H9 (cell line): ENCODE measurements at regions not wholly inside any gene's neighbourhood (a gene's known extent, or its start where the extent isn't known, plus 50 kb on each side); places are given as distances from the start of the nearest gene placed in this dataset.

Source experiments
- DNase-seq: peaks from one replicate; pipeline ENCODE4 v3.0.0-alpha.2; 2017
- H2AFZ ChIP-seq: one replicate; pipeline ENCODE4 v1.6.1; 2013; ENCODE audit warnings: mild to moderate bottlenecking, low read length, control low read depth, moderate library complexity
- H2AK5ac ChIP-seq: 2 replicates; pipeline ENCODE4 v1.6.1; 2013; ENCODE audit warnings: low read length, control low read depth, mixed read lengths; ENCODE audit not compliant: insufficient read length
- H2BK120ac ChIP-seq: one replicate; pipeline ENCODE4 v1.6.1; 2013; ENCODE audit warnings: low read depth, mild to moderate bottlenecking, low read length, control low read depth, inconsistent platforms; ENCODE audit not compliant: poor library complexity, severe bottlenecking
- H2BK12ac ChIP-seq: 2 replicates; pipeline ENCODE4 v1.6.1; 2013; ENCODE audit warnings: low read length, control low read depth, mixed read lengths, low read depth; ENCODE audit not compliant: insufficient read length
- H2BK15ac ChIP-seq: 2 replicates; pipeline ENCODE4 v1.6.1; 2013; ENCODE audit warnings: low read depth, low read length, control low read depth
- H2BK20ac ChIP-seq: one replicate; pipeline ENCODE4 v1.6.1; 2013; ENCODE audit warnings: low read depth, mild to moderate bottlenecking, low read length, control low read depth, inconsistent platforms; ENCODE audit not compliant: poor library complexity, severe bottlenecking
- H2BK5ac ChIP-seq: 2 replicates; pipeline ENCODE4 v1.6.1; 2013; ENCODE audit warnings: low read length, control low read depth, mixed read lengths; ENCODE audit not compliant: insufficient read length
- H3K14ac ChIP-seq: 2 replicates; pipeline ENCODE4 v1.6.1; 2013; ENCODE audit warnings: low read length, control low read depth; ENCODE audit not compliant: insufficient read depth
- H3K18ac ChIP-seq: 2 replicates; pipeline ENCODE4 v1.6.1; 2013; ENCODE audit warnings: low read depth, mild to moderate bottlenecking, mixed read lengths, low read length, control low read depth; ENCODE audit not compliant: insufficient read length
- H3K23ac ChIP-seq: 2 replicates; pipeline ENCODE4 v1.6.1; 2013; ENCODE audit warnings: low read length, control low read depth, mixed read lengths, low read depth; ENCODE audit not compliant: insufficient read length
- H3K23me2 ChIP-seq: 2 replicates; pipeline ENCODE4 v1.6.1; 2013; ENCODE audit warnings: low read depth, mild to moderate bottlenecking, mixed read lengths, low read length, control low read depth; ENCODE audit not compliant: insufficient read length, poor library complexity, severe bottlenecking
- H3K27ac ChIP-seq: 2 replicates; pipeline ENCODE4 v1.5.1; 2013; ENCODE audit warnings: low read length, control low read depth, mixed read lengths, low read depth; ENCODE audit not compliant: insufficient read length
- H3K27me3 ChIP-seq: 2 replicates; pipeline ENCODE4 v1.6.1; 2013; ENCODE audit warnings: low read length, control low read depth, inconsistent platforms; ENCODE audit not compliant: insufficient read depth
- H3K4ac ChIP-seq: 2 replicates; pipeline ENCODE4 v1.6.1; 2013; ENCODE audit warnings: low read depth, mild to moderate bottlenecking, control low read depth, inconsistent platforms, low read length, moderate library complexity
- H3K4me1 ChIP-seq: 2 replicates; pipeline ENCODE4 v1.6.1; 2013; ENCODE audit warnings: low read length, control low read depth, inconsistent platforms; ENCODE audit not compliant: insufficient read depth
- H3K4me2 ChIP-seq: 2 replicates; pipeline ENCODE4 v1.6.1; 2013; ENCODE audit warnings: low read length, control low read depth, mixed read lengths; ENCODE audit not compliant: insufficient read length, insufficient read depth
- H3K56ac ChIP-seq: 2 replicates; pipeline ENCODE4 v1.6.1; 2013; ENCODE audit warnings: low read depth, mild to moderate bottlenecking, mixed read lengths, low read length, control low read depth; ENCODE audit not compliant: insufficient read length
- H3K79me1 ChIP-seq: 2 replicates; pipeline ENCODE4 v1.6.1; 2013; ENCODE audit warnings: low read depth, mild to moderate bottlenecking, moderate library complexity, low read length, control low read depth, inconsistent platforms; ENCODE audit not compliant: insufficient read depth, poor library complexity, severe bottlenecking
- H3K79me2 ChIP-seq: 2 replicates; pipeline ENCODE4 v1.6.1; 2013; ENCODE audit warnings: low read length, control low read depth, inconsistent platforms; ENCODE audit not compliant: insufficient read depth
- H3K9ac ChIP-seq: 2 replicates; pipeline ENCODE4 v1.6.1; 2013; ENCODE audit warnings: low read length, control low read depth, mixed read lengths; ENCODE audit not compliant: insufficient read length; ENCODE audit errors: extremely low read depth
- H3K9me3 ChIP-seq: one replicate; pipeline ENCODE4 v1.6.1; 2013; ENCODE audit warnings: low read depth, low read length, inconsistent platforms; ENCODE audit not compliant: control insufficient read depth
- H3T11ph ChIP-seq: one replicate; pipeline ENCODE4 v1.6.1; 2013; ENCODE audit warnings: mild to moderate bottlenecking, low read length, control low read depth, inconsistent platforms
- H4K20me1 ChIP-seq: one replicate; pipeline ENCODE4 v1.6.1; 2013; ENCODE audit not compliant: control insufficient read depth, insufficient read length, insufficient read depth
- H4K5ac ChIP-seq: 2 replicates; pipeline ENCODE4 v1.6.1; 2013; ENCODE audit warnings: low read depth, mild to moderate bottlenecking, mixed read lengths, low read length, control low read depth; ENCODE audit not compliant: insufficient read length
- H4K8ac ChIP-seq: replicated peaks from 2 replicates; pipeline ENCODE4 v1.6.1; 2013; ENCODE audit warnings: low read length, control low read depth, mixed read lengths, low read depth; ENCODE audit not compliant: insufficient read length
- H4K91ac ChIP-seq: 2 replicates; pipeline ENCODE4 v1.6.1; 2013; ENCODE audit warnings: low read depth, mild to moderate bottlenecking, moderate library complexity, mixed read lengths, low read length, control low read depth; ENCODE audit not compliant: insufficient read length
- H3K27ac Mint-ChIP-seq, 3 experiments: 2 replicates in 2 of 3; 3 replicates in 1 of 3; pipeline ENCODE4 v1.8.0; 2020 to 2021; ENCODE audit warnings: mixed read lengths in 3 of 3, mild to moderate bottlenecking in 1 of 3, moderate library complexity in 1 of 3
- H3K27me3 Mint-ChIP-seq: 2 replicates; pipeline ENCODE4 v1.8.0; 2021; ENCODE audit warnings: low read depth, mild to moderate bottlenecking, moderate library complexity, mixed read lengths
- H3K36me3 Mint-ChIP-seq, 3 experiments: 2 replicates in 2 of 3; 3 replicates in 1 of 3; pipeline ENCODE4 v1.8.0; 2020 to 2021; ENCODE audit warnings: low read depth in 3 of 3, mixed read lengths in 3 of 3; ENCODE audit not compliant: insufficient read depth in 1 of 3
- H3K4me1 Mint-ChIP-seq, 2 experiments: 2 replicates each; pipeline ENCODE4 v1.8.0; 2020; ENCODE audit warnings: mixed read lengths in 2 of 2
- H3K4me3 Mint-ChIP-seq, 2 experiments: 2 replicates in 1 of 2; 3 replicates in 1 of 2; pipeline ENCODE4 v1.8.0; 2020 to 2021; ENCODE audit warnings: mild to moderate bottlenecking in 2 of 2, mixed read lengths in 2 of 2, moderate library complexity in 1 of 2
- H3K9me3 Mint-ChIP-seq, 2 experiments: 2 replicates in 1 of 2; 3 replicates in 1 of 2; pipeline ENCODE4 v1.8.0; 2020; ENCODE audit warnings: mild to moderate bottlenecking in 2 of 2, mixed read lengths in 2 of 2, moderate library complexity in 1 of 2
- WGBS: extraction: QIAGEN DNeasy Blood & Tissue Kit; methylation state at CpG from one replicate; pipeline ENCODE4 v1.1.7; 2013; ENCODE audit warnings: missing lambda C conversion rate, low lambda C conversion rate, mixed read lengths; ENCODE audit not compliant: insufficient read length; ENCODE audit errors: extremely low coverage; 5-methylcytosine and 5-hydroxymethylcytosine counted together
- TF ChIP-seq, protein P1 (sequence below): fragments of 200-600 bp; sonication (generic); conservative IDR thresholded peaks from 3 replicates; pipeline ENCODE4 v1.8.0; 2021; ENCODE audit warnings: antibody characterized with exemption, mild to moderate bottlenecking

DNA sequence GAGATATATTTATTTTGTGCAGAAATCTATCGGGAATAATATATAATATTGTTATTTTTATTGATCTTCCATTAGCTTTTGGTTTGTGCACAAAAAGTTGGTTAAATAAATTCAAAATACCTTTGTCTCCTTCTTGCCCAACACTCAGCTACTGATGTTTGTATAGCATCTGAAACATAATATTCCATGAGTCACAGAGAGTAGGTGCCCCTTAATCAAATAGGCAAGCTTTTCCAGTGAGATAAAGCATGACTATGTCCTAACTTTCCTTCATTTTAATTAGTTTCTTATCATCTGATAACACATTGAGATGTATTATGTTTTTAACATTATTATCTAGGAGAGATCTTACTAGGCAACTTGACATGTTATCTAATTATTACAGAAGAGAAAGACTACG lies 432.2 kb downstream of the KIF20B start:
- Histone ChIP-seq H3K79me2 (no peaks in the 10 kb centered on the region), H3K4me1 (no peaks in the 10 kb centered on the region), H2BK5ac (no peak overlapping the region), H3K23ac (no peak overlapping the region), H4K20me1 (no peaks in the 10 kb centered on the region), H3K4me2 (no peak overlapping the region), H3K56ac (no peak overlapping the region), H2AFZ (no peak overlapping the region), H2BK120ac (no peak overlapping the region), H3K14ac (no peak overlapping the region), H2AK5ac (no peak overlapping the region), H2BK15ac (no peak overlapping the region), H3K27ac (no peak overlapping the region), H3K27me3 (no peaks in the 10 kb centered on the region), H2BK20ac (no peak overlapping the region), H4K91ac (no peak overlapping the region), H3K9me3 (peaks cover 32% of the 10 kb centered on the region), H4K5ac (no peak overlapping the region), H3K23me2 (no peaks in the 10 kb centered on the region), H3K18ac (no peak overlapping the region), H3K79me1 (no peaks in the 10 kb centered on the region), H2BK12ac (no peak overlapping the region), H4K8ac (no peak overlapping the region), H3K9ac (no peak overlapping the region), H3K4ac (no peak overlapping the region), H3T11ph (no peak overlapping the region)
- TF ChIP-seq, protein P1, sequence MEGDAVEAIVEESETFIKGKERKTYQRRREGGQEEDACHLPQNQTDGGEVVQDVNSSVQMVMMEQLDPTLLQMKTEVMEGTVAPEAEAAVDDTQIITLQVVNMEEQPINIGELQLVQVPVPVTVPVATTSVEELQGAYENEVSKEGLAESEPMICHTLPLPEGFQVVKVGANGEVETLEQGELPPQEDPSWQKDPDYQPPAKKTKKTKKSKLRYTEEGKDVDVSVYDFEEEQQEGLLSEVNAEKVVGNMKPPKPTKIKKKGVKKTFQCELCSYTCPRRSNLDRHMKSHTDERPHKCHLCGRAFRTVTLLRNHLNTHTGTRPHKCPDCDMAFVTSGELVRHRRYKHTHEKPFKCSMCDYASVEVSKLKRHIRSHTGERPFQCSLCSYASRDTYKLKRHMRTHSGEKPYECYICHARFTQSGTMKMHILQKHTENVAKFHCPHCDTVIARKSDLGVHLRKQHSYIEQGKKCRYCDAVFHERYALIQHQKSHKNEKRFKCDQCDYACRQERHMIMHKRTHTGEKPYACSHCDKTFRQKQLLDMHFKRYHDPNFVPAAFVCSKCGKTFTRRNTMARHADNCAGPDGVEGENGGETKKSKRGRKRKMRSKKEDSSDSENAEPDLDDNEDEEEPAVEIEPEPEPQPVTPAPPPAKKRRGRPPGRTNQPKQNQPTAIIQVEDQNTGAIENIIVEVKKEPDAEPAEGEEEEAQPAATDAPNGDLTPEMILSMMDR = no peak
- peaks cover 51% of the 10 kb centered on the region in 2 experiments for H3K9me3 Mint-ChIP-seq
- H3K27me3 Mint-ChIP-seq = 0 out of 2 replicates have a peak, but pooled peaks cover 2% of the 10 kb centered on the region
- no peaks in the 10 kb centered on the region for H3K4me1 Mint-ChIP-seq
- H3K4me3 Mint-ChIP-seq = no peak overlapping the region
- H3K27ac Mint-ChIP-seq = no peak overlapping the region
- no CpG with 5 or more reads among the region's 2 CpGs for WGBS
- peaks cover 33 to 46% (median 43%) of the 10 kb centered on the region in 3 experiments for H3K36me3 Mint-ChIP-seq
- no peak for DNase-seq
